WERI-Rb-1 (cell line): ENCODE measurements at regions not wholly inside any gene's neighbourhood (a gene's known extent, or its start where the extent isn't known, plus 50 kb on each side); places are given as distances from the start of the nearest gene placed in this dataset.

ENCODE experiments used
- DNase-seq: peaks from one replicate; pipeline ENCODE4 v3.0.0-alpha.2; 2020
- H3K27ac ChIP-seq: fragments of 250-450 bp; sonication (Bioruptor Pico); 2 replicates; pipeline ENCODE4 v1.5.1; 2020; ENCODE audit warnings: mild to moderate bottlenecking, moderate library complexity
- H3K27me3 ChIP-seq: fragments of 250-450 bp; sonication (Bioruptor Pico); 2 replicates; pipeline ENCODE4 v1.5.1; 2021; ENCODE audit warnings: mild to moderate bottlenecking, low read depth, moderate library complexity; ENCODE audit not compliant: insufficient read depth, severe bottlenecking
- H3K36me3 ChIP-seq: fragments of 250-450 bp; sonication (Bioruptor Pico); 2 replicates; pipeline ENCODE4 v1.5.1; 2020; ENCODE audit warnings: mild to moderate bottlenecking, moderate library complexity
- H3K4me3 ChIP-seq: 2 replicates; pipeline ENCODE4 v1.5.1; 2011; ENCODE audit warnings: low read depth, mild to moderate bottlenecking, control low read depth, low read length
- H3K9me3 ChIP-seq: fragments of 250-450 bp; sonication (Bioruptor Pico); 2 replicates; pipeline ENCODE4 v1.5.1; 2021; ENCODE audit warnings: mild to moderate bottlenecking, moderate library complexity; ENCODE audit not compliant: severe bottlenecking
- TF ChIP-seq, protein P1 (sequence below): IDR thresholded peaks from 2 replicates; pipeline ENCODE4 v1.5.1; 2011; ENCODE audit warnings: low read depth, mild to moderate bottlenecking, control low read depth, inconsistent platforms, low read length

DNA sequence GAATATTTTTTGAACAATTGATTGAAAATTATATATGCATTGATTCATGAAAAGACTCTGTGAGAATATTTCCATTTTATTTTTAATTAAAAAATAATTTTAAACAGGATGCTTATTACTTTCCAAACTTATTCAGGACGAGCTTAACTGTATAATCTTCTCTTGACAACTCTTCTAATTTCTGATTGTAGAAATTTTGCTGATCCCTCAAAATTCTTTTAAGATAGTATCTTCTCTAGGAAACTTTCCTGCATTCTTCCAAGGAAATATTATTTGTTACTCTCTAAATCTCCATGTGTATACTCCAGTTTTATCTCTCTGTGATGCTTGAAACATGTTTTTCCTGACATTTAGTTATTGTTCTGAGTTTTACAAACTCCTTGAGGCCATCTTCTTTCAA is 197.2 kb downstream of the BCHE start:
- H3K27me3 ChIP-seq = no peaks in the 10 kb centered on the region
- no peaks in the 10 kb centered on the region for H3K36me3 ChIP-seq
- DNase-seq = no peak
- H3K9me3 ChIP-seq = no peaks in the 10 kb centered on the region
- no peak overlapping the region for H3K4me3 ChIP-seq
- H3K27ac ChIP-seq = no peak overlapping the region
- TF ChIP-seq, protein P1, sequence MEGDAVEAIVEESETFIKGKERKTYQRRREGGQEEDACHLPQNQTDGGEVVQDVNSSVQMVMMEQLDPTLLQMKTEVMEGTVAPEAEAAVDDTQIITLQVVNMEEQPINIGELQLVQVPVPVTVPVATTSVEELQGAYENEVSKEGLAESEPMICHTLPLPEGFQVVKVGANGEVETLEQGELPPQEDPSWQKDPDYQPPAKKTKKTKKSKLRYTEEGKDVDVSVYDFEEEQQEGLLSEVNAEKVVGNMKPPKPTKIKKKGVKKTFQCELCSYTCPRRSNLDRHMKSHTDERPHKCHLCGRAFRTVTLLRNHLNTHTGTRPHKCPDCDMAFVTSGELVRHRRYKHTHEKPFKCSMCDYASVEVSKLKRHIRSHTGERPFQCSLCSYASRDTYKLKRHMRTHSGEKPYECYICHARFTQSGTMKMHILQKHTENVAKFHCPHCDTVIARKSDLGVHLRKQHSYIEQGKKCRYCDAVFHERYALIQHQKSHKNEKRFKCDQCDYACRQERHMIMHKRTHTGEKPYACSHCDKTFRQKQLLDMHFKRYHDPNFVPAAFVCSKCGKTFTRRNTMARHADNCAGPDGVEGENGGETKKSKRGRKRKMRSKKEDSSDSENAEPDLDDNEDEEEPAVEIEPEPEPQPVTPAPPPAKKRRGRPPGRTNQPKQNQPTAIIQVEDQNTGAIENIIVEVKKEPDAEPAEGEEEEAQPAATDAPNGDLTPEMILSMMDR = no peak

DNA sequence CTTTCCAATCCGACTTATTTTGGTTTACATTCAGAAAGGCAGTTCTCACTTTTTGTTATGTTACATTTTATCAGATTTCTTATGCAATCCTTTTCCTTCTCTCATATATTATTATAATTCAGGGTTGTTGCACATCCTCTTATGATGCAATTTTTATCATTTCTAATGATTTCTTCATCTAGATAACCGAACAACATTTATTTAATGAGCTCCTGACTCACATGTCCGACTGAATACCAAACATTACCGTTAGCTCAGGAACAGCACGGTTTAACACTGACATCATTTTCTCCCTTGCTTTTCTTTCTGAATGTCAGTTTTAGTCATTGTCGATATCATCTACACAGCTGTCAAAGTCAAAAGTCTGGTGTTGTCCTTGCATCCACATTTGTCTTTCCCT is 199.2 kb downstream of the BCHE start:
- Histone ChIP-seq H3K27me3 (no peaks in the 10 kb centered on the region), H3K9me3 (no peaks in the 10 kb centered on the region), H3K27ac (no peak overlapping the region), H3K36me3 (no peaks in the 10 kb centered on the region), H3K4me3 (no peak overlapping the region)
- TF ChIP-seq, protein P1 = no peak
- no peak for DNase-seq

DNA sequence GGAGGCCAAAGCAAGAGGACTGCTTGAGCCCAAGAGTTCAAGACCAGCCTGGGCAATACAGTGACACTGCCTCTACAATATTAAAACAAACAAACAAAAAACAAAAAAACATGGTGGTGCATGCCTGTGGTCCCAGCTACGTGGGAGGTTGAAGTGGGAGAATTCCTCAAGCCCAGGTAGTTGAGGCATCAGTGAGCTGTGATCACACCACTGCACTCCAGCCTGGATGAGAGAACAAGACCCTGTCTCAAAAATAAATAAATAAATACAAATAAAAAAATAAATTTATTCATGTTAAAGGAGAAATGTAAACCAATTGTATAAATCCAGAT is 200.6 kb downstream of the BCHE start:
- no peaks in the 10 kb centered on the region for H3K27me3 ChIP-seq
- H3K36me3 ChIP-seq = no peaks in the 10 kb centered on the region
- no peak for DNase-seq

DNA sequence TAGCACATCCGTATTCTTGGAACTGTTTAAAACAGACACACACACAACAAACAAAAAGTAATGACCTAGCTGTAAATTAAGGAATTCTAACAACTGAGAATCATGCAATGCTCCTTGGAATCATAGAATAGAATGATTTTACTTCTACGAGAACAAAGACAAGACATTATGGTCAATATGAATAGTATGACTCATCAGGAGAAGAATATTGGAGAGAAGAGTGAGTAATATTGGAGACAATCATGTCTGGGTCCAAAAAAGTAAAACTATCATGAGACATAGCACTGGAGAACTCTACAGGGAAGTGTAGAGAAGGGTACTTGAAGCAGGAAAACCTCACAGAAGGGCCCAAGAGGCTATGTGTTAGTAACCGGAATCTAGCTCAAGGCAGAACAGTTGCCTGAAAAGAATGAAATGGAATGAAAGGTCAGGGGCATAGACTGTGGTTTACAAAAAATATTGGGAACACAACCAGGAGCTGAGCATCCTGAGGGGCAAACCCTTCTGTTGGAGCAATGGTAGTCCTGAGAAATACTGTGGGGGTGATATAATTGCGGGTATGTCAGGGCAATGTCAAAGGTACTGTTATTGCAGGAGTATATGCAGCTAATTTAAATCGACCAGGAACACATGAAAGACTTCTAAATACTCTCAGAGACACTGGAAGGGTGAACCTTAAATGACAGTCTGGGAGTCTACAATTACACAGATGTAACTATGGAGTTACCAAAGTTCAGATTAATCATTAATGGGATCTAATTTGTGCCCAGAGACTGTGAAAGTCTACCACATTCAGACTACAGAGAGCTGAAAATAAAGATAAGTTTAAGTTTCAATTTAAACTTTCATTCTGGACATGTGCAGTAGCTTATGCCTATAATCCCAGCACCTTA is 201.2 kb downstream of the BCHE start:
- DNase-seq = no peak
- Histone ChIP-seq H3K4me3 (no peak overlapping the region), H3K9me3 (no peaks in the 10 kb centered on the region), H3K27ac (no peak overlapping the region), H3K27me3 (no peaks in the 10 kb centered on the region), H3K36me3 (no peaks in the 10 kb centered on the region)
- TF ChIP-seq, protein P1 = no peak

More for the DNA sequence above, 200.6 kb downstream of the BCHE start:
- Histone ChIP-seq H3K9me3 (no peaks in the 10 kb centered on the region), H3K4me3 (no peak overlapping the region), H3K27ac (no peak overlapping the region)
- TF ChIP-seq, protein P1 = no peak

DNA sequence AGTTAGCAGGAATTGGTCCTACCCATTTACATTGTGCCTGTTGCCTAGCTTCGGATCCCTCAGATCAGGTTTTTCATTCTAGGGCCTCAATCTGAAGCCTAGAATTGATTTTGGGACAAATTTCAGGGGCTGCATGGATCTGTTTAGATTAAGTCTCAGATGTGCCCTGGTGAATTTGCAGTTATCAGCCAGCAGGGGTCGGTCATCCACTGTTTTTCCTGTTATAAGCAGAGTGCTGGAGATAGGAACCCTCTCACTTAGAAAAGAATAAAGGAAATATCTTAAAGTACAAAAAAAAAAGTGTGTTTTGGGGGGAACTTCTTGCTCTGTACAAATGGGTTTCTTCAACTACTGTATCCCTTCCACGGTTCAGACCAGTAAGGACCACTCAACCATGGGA is 212.5 kb downstream of the BCHE start:
- Histone ChIP-seq H3K27me3 (no peaks in the 10 kb centered on the region), H3K36me3 (no peaks in the 10 kb centered on the region), H3K27ac (no peak overlapping the region), H3K4me3 (no peak overlapping the region), H3K9me3 (no peaks in the 10 kb centered on the region)
- no peak for DNase-seq
- TF ChIP-seq, protein P1 = peak; percentile 25; the same call in 1 of the 2 replicates

DNA sequence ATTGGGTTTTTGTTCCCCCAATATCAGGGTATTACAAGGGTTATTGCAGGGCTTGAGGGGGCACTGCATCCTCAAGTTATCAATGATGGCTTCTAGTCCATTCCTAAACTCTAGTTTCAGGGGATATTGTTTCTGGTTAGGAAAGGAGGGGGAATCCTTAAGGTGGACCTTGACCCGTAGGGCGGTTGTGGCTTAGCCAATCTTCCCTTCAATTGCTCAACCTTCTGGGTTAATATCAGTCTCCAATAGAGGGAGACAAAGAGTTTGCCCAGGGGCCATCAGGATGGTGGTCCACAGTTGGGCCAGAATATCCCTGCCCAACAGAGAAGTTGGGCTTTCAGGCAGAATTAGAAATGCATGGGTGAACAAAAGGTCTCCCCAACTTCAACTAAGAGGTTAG is 214.9 kb downstream of the BCHE start:
- TF ChIP-seq, protein P1 = no peak
- Histone ChIP-seq H3K9me3 (no peaks in the 10 kb centered on the region), H3K36me3 (no peaks in the 10 kb centered on the region), H3K27me3 (no peaks in the 10 kb centered on the region), H3K4me3 (no peak overlapping the region), H3K27ac (no peak overlapping the region)
- DNase-seq = no peak
